Prostate gland (tissue), 2 donors: ENCODE measurements at regions not wholly inside any gene's neighbourhood (a gene's known extent, or its start where the extent isn't known, plus 50 kb on each side); places are given as distances from the start of the nearest gene placed in this dataset.
"Not testable (repeated sequence)": the region's sequence is repeated elsewhere in the genome, so short reads cannot be mapped to it uniquely, and the experiment has no call there.

Experiments used
- DNase-seq: peaks from one replicate; pipeline ENCODE4 v3.0.0-alpha.2; 2019; ENCODE audit warnings: low spot score
- H3K27ac ChIP-seq, 2 donors: fragments of 200-600 bp; sonication (generic); 2 replicates each; pipeline ENCODE4 v1.5.1; 2017 to 2019
- H3K27me3 ChIP-seq: fragments of 200-600 bp; sonication (generic); replicated peaks from 2 replicates; pipeline ENCODE4 v1.5.1; 2019; ENCODE audit not compliant: insufficient read depth
- H3K36me3 ChIP-seq, 2 donors: fragments of 200-600 bp; sonication (generic); 1 replicate in 1 of 2; 2 replicates in 1 of 2; pipeline versions ENCODE4 v1.5.1 to v1.8.1; 2017 to 2019
- H3K4me1 ChIP-seq: fragments of 200-600 bp; sonication (generic); replicated peaks from 2 replicates; pipeline ENCODE4 v1.5.1; 2019
- H3K4me3 ChIP-seq, 2 donors: fragments of 200-600 bp; sonication (generic); 2 replicates each; pipeline ENCODE4 v1.5.1; 2017 to 2019
- H3K9me3 ChIP-seq: fragments of 200-600 bp; sonication (generic); 2 replicates; pipeline ENCODE4 v1.5.1; 2017
- POLR2A ChIP-seq: fragments of 450-650 bp; IDR thresholded peaks from one replicate; pipeline ENCODE4 v1.6.1; 2016; ENCODE audit warnings: antibody characterized with exemption, mild to moderate bottlenecking
- POLR2AphosphoS5 ChIP-seq: sonication (generic); formaldehyde crosslinking; IDR thresholded peaks from one replicate; pipeline ENCODE4 v1.6.1; 2017; ENCODE audit warnings: antibody characterized with exemption
- WGBS: methylation state at CpG from one replicate; pipeline ENCODE4 v1.1.5; 2018; 5-methylcytosine and 5-hydroxymethylcytosine counted together
- intact Hi-C: fragments of 100-400 bp; cut with DNase I; formaldehyde crosslinking; loops from one replicate; pipeline ENCODE4 v1.14.2; 2022
- TF ChIP-seq, protein P1 (sequence below), 4 experiments: fragments of 200-600 bp in 2 of 4; fragments of 450-650 bp in 2 of 4; sonication (generic) in 2 of 4; IDR thresholded peaks; 1 replicate in 3 of 4; 2 replicates in 1 of 4; pipeline ENCODE4 v1.5.1; 2016 to 2019; ENCODE audit warnings: antibody characterized with exemption in 4 of 4, mild to moderate bottlenecking in 2 of 4, moderate library complexity in 2 of 4

DNA sequence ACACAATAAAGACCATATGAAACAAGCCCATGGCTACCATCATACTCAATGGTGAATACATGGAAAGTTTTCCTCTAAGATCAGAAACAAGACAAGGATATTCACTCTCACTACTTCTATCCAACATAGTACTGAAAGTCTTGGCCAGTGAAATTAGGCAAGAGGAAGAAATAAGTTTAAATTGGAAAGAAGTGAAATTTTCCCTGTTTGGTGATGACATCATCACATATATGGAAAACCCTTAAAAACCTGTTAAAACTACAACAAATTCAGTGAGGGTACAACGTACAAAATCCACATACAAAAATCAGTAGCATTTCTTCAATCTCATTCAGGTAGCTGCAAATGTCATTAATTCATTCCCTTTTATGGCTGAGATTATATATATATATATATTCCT is 164.0 kb upstream of the IRS4 start:
- WGBS, result 72% methylated on average over 1 of the region's 1 CpG
- DNase-seq, result no peak

DNA sequence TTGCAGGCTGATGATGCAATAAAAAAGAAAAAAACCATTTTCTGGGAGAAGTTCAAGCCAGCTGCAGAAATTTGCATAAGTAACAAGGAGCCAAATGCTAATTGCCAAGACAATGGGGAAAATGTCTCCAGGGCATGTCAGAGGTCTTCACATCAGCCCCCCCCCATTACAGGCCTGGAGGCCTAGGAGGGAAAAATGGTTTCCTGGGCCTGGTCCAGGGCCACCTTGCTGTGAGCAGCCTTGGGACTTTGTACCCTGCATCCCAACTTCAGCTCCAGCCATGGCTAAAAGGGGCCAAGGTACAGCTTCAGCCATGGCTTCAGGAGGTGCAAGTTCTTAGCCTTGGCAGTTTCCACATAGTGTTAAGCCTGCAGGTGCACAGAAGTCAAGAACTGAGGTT is 160.0 kb upstream of the IRS4 start:
- H3K27ac ChIP-seq, DNase-seq, H3K4me3 ChIP-seq, H3K36me3 ChIP-seq, intact Hi-C loops, H3K4me1 ChIP-seq, H3K27me3 ChIP-seq, H3K9me3 ChIP-seq: not testable (repeated sequence)

More for the DNA sequence above, 164.0 kb upstream of the IRS4 start:
- intact Hi-C loops, result no loop called here
- Histone ChIP-seq H3K4me1 (no peaks in the 10 kb centered on the region), H3K27me3 (no peaks in the 10 kb centered on the region), H3K36me3 (no peaks in the 10 kb centered on the region), H3K27ac (no peak overlapping the region), H3K9me3 (no peaks in the 10 kb centered on the region), H3K4me3 (no peak overlapping the region)
- TF ChIP-seq POLR2A (no peak), POLR2AphosphoS5 (no peak)
- TF ChIP-seq, protein P1, sequence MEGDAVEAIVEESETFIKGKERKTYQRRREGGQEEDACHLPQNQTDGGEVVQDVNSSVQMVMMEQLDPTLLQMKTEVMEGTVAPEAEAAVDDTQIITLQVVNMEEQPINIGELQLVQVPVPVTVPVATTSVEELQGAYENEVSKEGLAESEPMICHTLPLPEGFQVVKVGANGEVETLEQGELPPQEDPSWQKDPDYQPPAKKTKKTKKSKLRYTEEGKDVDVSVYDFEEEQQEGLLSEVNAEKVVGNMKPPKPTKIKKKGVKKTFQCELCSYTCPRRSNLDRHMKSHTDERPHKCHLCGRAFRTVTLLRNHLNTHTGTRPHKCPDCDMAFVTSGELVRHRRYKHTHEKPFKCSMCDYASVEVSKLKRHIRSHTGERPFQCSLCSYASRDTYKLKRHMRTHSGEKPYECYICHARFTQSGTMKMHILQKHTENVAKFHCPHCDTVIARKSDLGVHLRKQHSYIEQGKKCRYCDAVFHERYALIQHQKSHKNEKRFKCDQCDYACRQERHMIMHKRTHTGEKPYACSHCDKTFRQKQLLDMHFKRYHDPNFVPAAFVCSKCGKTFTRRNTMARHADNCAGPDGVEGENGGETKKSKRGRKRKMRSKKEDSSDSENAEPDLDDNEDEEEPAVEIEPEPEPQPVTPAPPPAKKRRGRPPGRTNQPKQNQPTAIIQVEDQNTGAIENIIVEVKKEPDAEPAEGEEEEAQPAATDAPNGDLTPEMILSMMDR (IDR thresholded peaks at IDR 0.05), result no peak

DNA sequence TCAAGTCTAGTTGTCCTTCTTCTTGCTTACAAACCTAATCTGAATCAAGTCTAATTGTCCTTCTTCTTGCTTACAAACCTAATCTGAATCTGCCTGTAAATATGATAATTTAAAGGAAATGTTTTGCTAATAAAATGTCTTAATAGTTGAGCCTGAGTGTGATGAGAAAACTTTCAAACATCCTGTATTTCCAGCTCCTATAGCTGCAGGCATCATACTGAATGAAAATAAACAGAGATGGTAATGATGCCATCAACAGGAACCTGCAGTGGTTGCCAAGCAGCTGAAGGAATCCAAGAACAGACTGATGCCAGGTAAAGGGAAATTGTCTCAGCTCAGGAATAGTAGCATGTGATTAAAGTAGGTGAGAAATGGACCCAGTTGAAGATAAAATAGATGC is 156.1 kb upstream of the IRS4 start:
- H3K4me3 ChIP-seq, result no peak overlapping the region
- no peaks in the 10 kb centered on the region for H3K27me3 ChIP-seq
- H3K4me1 ChIP-seq, result no peaks in the 10 kb centered on the region
- H3K27ac ChIP-seq, result no peak overlapping the region
- no peaks in the 10 kb centered on the region for H3K9me3 ChIP-seq
- no peaks in the 10 kb centered on the region for H3K36me3 ChIP-seq
- intact Hi-C loops, result no loop called here
- TF ChIP-seq POLR2AphosphoS5, result no peak
- TF ChIP-seq, protein P1 (IDR thresholded peaks at IDR 0.05), result no peak
- TF ChIP-seq POLR2A, result no peak
- no peak for DNase-seq

DNA sequence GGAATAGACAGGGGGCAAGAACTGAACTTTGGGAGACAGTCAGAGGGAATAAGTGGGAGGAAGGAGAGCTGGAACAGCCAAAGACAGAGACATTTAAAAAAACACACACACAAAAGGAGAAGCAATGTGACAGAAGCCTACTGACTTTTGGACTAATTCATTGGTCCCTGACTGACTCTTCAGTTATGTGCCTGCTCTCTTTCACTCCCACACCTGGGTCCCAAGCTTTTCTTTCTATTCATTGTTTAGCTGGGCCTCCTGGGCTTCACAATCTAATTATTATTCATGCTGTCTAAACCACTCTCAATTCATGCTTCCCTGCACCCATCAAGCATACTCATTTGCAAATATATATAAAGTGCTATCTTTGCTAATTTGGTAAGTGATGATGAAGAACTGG is 139.2 kb upstream of the IRS4 start:
- Histone ChIP-seq H3K9me3 (no peaks in the 10 kb centered on the region), H3K27ac (no peak overlapping the region), H3K27me3 (no peaks in the 10 kb centered on the region), H3K36me3 (no peaks in the 10 kb centered on the region), H3K4me3 (no peak overlapping the region), H3K4me1 (no peaks in the 10 kb centered on the region)
- no peak for DNase-seq
- intact Hi-C loops, result no loop called here
- TF ChIP-seq POLR2A (no peak), POLR2AphosphoS5 (no peak)
- TF ChIP-seq, protein P1 (IDR thresholded peaks at IDR 0.05), result no peak

DNA sequence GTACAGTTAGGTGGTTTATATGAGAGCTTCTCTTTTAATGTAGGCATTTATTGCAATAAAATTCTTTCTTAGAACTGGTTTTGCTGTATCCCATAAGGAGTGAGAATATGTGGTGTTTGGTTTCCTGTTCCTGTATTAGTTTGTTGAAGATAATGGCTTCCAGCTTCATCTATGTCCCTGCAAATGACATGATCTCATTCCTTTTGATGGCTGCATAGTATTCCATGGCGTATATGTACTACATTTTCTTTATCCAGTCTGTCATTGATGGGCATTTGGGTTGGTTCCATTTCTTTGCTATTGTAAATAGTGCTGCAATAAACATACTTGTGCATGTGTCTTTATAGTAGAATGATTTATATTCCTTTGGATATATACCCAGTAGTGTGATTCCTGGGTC is 106.7 kb upstream of the IRS4 start:
- H3K27ac ChIP-seq, H3K9me3 ChIP-seq, H3K36me3 ChIP-seq, H3K4me1 ChIP-seq, H3K4me3 ChIP-seq, H3K27me3 ChIP-seq, DNase-seq, intact Hi-C loops: not testable (repeated sequence)
- 100% methylated on average over 1 of the region's 1 CpG for WGBS

DNA sequence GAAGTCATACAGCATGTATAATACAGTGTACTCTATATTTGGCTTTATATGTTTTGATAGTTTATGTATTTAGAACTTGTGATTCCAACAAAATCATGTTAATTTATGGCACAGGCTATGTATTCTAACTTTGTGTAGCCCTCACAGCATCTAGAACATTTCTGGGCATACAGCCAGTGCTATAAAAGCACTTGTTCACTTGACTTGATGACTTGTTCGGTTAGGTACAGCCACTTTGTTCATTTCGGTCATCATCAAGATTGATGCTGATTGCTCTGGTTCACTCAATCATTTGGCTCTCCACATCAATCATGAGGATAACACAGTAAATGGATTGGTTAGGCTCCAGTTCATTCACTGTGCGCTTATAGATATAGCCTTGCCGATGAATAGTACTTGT is 97.6 kb upstream of the IRS4 start:
- no peaks in the 10 kb centered on the region for H3K27me3 ChIP-seq
- intact Hi-C loops, result no loop called here
- no peak overlapping the region for H3K27ac ChIP-seq
- DNase-seq, result no peak
- H3K4me3 ChIP-seq, result no peak overlapping the region
- 54% methylated on average over 4 of the region's 4 CpGs for WGBS
- no peaks in the 10 kb centered on the region for H3K4me1 ChIP-seq
- no peaks in the 10 kb centered on the region for H3K36me3 ChIP-seq
- H3K9me3 ChIP-seq, result no peaks in the 10 kb centered on the region
- TF ChIP-seq POLR2A (no peak), POLR2AphosphoS5 (no peak)
- TF ChIP-seq, protein P1 (IDR thresholded peaks at IDR 0.05), result no peak
